HG03520 (cell line): ENCODE measurements at regions not wholly inside any gene's neighbourhood (a gene's known extent, or its start where the extent isn't known, plus 50 kb on each side); places are given as distances from the start of the nearest gene placed in this dataset.

Experiments used
- ATAC-seq: cut with Tn5 transposase; IDR thresholded peaks from one replicate; pipeline ENCODE4 v1.9.1; 2021; ENCODE audit warnings: mild to moderate bottlenecking, moderate library complexity; ENCODE audit not compliant: unreplicated experiment

- no peak for ATAC-seq
Measured at GRCh38 chr9:107734256-107735013, 244.9 kb upstream of the KLF4 start.

DNA sequence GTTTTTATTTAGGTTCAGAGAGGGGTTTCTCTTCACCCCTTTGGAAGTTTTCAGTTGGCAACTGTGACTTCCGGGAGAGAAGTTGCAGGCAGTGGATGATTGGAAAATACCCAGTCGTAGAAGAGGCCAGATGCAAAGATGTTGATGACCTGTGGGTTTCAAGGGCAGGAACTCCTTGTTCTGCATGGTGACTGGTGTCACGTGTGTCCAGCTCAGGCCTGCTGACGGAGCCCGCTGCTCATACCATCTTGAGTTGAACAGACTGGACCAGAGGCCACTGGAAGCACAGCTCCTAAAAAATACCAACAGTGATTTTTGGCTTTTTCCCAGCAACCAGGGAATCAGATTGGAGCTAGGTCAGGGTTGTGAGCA lies 243.9 kb upstream of the KLF4 start:
- ATAC-seq, result no peak

DNA sequence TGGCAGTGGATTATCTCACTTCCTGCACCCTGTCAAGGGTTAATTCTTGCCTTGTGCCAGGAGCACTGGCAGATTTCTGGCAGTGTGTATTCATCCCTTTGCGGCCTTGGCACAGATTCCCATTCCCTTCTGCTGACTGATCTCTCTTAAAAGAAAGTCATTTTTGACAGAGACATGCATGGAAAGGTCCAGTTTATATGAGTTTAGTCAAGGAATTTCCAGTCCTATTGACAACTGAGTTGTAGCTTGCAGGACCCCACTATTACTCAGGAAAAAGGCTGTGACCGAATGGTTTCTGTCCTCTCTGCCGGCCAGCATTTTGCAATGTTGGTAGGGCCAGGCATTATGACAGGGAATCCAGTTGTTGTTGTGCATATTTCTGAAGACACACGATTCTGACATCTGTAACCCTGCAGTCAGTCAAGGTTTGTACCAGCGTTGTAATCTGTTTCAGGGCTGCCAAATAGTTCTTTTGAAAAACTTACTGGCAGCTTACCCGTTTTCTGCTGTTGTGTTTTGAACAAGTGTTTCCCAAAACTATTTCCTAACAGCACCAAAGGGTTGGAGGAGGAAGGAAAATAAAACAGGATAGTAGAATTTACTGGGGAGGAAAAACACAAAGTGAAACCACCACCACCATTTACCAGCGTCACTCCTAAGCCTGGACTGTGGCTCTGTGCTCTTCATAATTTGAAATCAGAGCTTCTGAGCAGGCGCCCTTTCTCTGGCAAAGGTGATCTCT lies 243.4 kb upstream of the KLF4 start:
- ATAC-seq, result no peak

- no peak for ATAC-seq
Measured at GRCh38 chr9:107731115-107731762, 241.7 kb upstream of the KLF4 start.

GRCh38 chr9:107730666-107731065 lies 241.1 kb upstream of the KLF4 start:
- no peak for ATAC-seq

- no peak for ATAC-seq
Measured at GRCh38 chr9:107727086-107727780, 237.7 kb upstream of the KLF4 start.

- ATAC-seq, result no peak
Measured at GRCh38 chr9:107723015-107723414, 233.4 kb upstream of the KLF4 start.

DNA sequence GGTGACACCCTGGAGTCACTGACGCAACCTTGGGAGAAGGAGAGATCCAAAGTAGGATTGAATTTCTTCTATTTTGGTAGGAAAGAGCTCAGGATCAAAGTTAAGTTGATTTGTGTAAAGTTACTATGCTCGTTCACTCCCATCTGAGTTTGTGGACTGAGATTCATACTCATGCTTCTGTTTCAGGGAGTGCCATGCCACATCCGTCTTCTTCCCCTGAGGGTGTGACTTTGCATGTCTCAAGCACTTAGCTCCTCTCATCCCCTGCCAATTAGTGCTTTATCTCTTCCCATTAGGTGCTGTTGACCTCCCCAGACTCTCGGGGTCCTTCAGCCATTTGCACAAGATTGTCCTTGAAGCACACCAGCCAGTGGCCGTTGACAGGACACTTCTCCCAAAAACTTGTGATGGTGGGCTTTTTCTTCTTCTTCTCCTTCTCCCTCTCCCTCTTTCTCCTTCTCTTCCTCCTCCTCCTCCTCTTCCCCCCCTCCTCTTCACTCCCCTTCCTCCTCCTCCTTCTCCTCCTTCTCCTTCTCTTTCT lies 232.2 kb upstream of the KLF4 start:
- ATAC-seq, result no peak

GRCh38 chr9:107720501-107720900 lies 230.9 kb upstream of the KLF4 start:
- no peak for ATAC-seq

- no peak for ATAC-seq
Measured at GRCh38 chr9:107717529-107718314, 228.2 kb upstream of the KLF4 start.

GRCh38 chr9:107715740-107716139 lies 226.2 kb upstream of the KLF4 start:
- ATAC-seq, result no peak

GRCh38 chr9:107713470-107713869 lies 223.9 kb upstream of the KLF4 start:
- no peak for ATAC-seq

DNA sequence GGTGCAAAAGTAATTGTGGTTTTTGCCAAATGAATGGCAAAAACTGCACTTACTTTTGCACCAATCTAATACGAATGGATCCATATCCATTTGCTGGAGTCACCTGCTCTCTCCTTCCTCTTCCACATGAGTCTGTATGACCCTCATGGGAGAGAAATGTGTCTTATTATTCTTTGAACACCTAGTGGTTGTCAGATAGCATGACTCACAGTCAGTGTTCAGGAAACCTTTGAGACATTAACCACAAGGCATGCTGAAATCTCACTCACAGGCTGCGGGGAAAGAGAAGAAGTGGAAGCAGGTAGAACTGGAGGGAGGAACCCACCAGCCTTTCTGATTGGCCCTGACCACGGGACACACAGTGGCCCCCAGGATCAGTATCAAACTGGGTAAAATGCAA lies 222.8 kb upstream of the KLF4 start:
- no peak for ATAC-seq

- ATAC-seq, result no peak
Measured at GRCh38 chr9:107711542-107711941, 222.0 kb upstream of the KLF4 start.

DNA sequence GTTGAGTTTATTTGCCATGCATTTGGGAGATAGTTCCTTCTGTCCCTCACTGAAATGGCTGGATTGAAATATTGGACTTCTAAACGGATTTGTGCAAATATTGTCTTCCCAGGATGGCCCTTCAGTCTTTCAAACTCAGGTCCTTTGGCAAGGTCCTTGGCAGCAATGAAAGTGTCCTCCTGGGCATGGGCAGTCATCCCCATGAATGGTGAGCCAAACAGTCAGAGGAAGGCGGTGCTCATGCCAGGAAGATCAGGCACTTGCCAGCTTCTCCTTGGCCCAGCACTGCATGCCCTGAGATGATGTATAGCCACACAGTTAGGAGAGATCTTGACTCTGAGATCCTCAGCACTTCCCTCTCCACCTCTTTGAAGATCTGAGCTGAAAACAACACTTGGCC lies 221.4 kb upstream of the KLF4 start:
- ATAC-seq, result no peak

GRCh38 chr9:107710546-107710945 lies 221.0 kb upstream of the KLF4 start:
- ATAC-seq, result no peak

DNA sequence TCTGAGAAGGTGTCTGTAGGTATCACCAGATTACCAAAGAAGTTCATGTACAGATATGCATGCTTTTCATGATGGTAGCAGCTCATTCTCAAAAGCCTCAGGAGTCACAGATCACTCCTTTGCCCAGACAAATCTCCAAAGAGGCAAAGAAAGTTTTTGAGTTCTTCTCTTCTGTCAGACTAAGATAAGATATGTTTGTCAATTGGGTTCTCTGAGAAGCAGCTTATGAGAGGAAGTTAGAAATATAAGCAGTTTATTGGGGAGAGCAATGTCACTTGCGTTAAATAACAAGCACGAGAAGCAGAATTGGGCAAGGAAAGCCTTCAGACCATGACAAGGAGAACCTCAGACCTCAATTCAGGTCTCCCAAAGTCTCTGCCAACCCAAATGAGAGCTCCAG lies 219.2 kb upstream of the KLF4 start:
- no peak for ATAC-seq

DNA sequence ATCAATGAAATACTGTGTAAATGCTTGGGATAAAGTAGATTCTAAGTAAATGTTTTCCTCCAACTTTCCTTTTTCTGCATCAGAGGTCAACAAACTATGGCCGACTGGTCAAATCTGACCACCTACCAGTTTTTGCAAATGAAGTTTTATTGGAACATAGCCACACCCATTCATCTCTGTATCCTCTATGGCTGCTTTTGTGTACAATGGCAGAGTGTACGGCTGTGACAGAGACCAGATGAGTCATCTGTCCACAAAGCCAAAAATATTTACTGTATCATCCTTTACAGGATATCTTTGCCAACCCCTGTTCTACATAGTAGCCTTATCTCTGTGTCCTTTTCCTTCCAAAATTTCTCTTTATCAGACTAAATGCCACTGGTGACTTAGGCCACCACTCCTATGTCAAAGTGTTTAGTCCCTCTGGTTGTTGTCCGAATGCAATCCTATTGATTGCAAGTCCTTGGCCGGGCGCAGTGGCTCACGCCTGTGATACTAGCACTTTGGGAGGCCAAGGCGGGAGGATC lies 218.4 kb upstream of the KLF4 start:
- no peak for ATAC-seq

GRCh38 chr9:107707428-107707837 lies 217.9 kb upstream of the KLF4 start:
- no peak for ATAC-seq
